Adrenal gland (tissue), 9 donors: ENCODE measurements at regions not wholly inside any gene's neighbourhood (a gene's known extent, or its start where the extent isn't known, plus 50 kb on each side); places are given as distances from the start of the nearest gene placed in this dataset.

Experiments used
- DNase-seq, 7 donors: peaks; one replicate each; pipeline ENCODE4 v3.0.0-alpha.2; 2019 to 2020
- H3K27ac ChIP-seq, 5 donors: fragments of 200-600 bp; sonication (generic) in 4 of 5; 1 replicate in 3 of 5; 2 replicates in 2 of 5; pipeline versions ENCODE4 v1.5.1 to v1.8.0; 2016 to 2020; ENCODE audit warnings: mild to moderate bottlenecking in 1 of 5
- H3K27me3 ChIP-seq: fragments of 200-600 bp; 2 replicates; pipeline ENCODE4 v1.8.0; 2021
- H3K36me3 ChIP-seq, 2 donors: fragments of 200-600 bp; replicated peaks in 1 of 2; 1 replicate in 1 of 2; 2 replicates in 1 of 2; pipeline versions ENCODE4 v1.5.1 to v1.8.0; 2018 to 2022
- H3K4me1 ChIP-seq, 2 donors: fragments of 200-600 bp; replicated peaks in 1 of 2; 1 replicate in 1 of 2; 2 replicates in 1 of 2; pipeline versions ENCODE4 v1.5.1 to v1.8.0; 2018 to 2021
- H3K4me3 ChIP-seq, 4 donors: fragments of 200-600 bp; sonication (generic) in 3 of 4; one replicate each; pipeline ENCODE4 v1.5.1; 2016 to 2018
- H3K9me3 ChIP-seq, 3 donors: fragments of 200-600 bp; sonication (generic) in 1 of 3; replicated peaks in 1 of 3; 1 replicate in 2 of 3; 2 replicates in 1 of 3; pipeline versions ENCODE4 v1.5.1 to v1.8.0; 2016 to 2021
- CTCF ChIP-seq, 6 experiments: fragments of 450-650 bp in 4 of 6; fragments of 200-600 bp in 2 of 6; sonication (generic) in 1 of 6; IDR thresholded peaks; 1 replicate in 5 of 6; 2 replicates in 1 of 6; pipeline versions ENCODE4 v1.5.1 to v1.8.0; 2016 to 2021; ENCODE audit warnings: antibody characterized with exemption in 6 of 6, mild to moderate bottlenecking in 2 of 6, moderate library complexity in 1 of 6
- POLR2A ChIP-seq, 2 donors: fragments of 450-650 bp; IDR thresholded peaks; one replicate each; pipeline ENCODE4 v1.6.1; 2017; ENCODE audit warnings: antibody characterized with exemption in 2 of 2, mild to moderate bottlenecking in 2 of 2, moderate library complexity in 1 of 2
- WGBS, 4 donors: extraction: QIAGEN DNeasy Blood & Tissue Kit in 2 of 4; methylation state at CpG; one replicate each; pipeline versions ENCODE4 v1.1.5 to v1.1.7; 2013 to 2017; 5-methylcytosine and 5-hydroxymethylcytosine counted together
- intact Hi-C, 2 donors: fragments of 100-400 bp; cut with DNase I; formaldehyde crosslinking; loops; one replicate each; pipeline versions ENCODE4 v1.14.1 to v1.15.0; 2022 to 2023
- donor health status: healthy with polysubstance abuse.
- donor health status: Bipolar disorder and iron deficiency.
- donor health status: DM: yes; HTN: yes; CAD: no.
- donor health status: DM: no; HTN: no; CAD: no.
- donor health status: DM: no; HTN: no; CAD: no.

DNA sequence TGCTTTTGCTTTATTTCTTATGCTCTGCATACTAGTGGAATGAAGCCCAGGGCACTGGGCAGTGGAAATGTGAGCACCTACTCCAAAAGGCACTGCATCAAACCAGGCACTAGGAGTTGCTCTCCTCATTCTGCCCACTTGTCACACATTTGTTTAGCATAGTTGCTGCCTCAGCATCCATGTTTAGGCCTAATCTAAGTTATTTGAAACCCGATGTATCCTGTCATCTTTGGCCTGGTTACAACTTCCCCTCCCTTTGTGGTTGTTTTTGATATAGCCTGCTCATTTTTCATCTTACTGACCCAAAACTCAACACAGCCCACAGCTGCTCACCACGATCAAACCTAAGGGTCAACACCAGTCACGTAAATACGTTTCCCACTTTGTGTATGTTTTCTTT is 82.2 kb upstream of the SELENOK start:
- 24 to 40% (median 35%) methylated on average over 4 of the region's 4 CpGs for WGBS, 4 donors
- no peak overlapping the region for H3K27ac ChIP-seq
- no peak overlapping the region for H3K4me3 ChIP-seq
- H3K27me3 ChIP-seq: peaks cover 4% of the 10 kb centered on the region
- TF ChIP-seq CTCF (IDR thresholded peaks at IDR 0.05) (no peak), POLR2A (IDR thresholded peaks at IDR 0.05) (no peak)
- DNase-seq: no peak
- H3K9me3 ChIP-seq: no peaks in the 10 kb centered on the region
- no peaks in the 10 kb centered on the region for H3K36me3 ChIP-seq
- H3K4me1 ChIP-seq: no peaks in the 10 kb centered on the region
- intact Hi-C loops: no loop called here

DNA sequence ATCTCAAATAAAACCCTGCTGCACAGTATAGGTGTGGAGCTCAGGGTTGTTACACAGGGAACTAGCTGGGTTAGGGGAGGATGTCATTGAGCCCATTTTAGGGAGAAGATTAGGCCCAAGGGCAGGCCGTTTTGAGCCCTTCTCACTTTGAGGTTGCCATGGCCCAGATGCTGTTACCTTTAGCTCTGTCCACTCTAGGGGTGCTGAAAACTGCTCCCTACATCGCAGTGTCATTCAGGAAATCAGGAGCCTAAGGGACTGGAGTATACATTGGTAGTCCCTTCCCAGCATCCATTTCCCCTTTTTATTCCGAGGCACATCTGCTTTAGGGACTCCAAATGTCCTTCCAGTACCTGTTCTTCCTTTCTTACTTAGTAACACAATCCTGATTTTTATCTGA is 79.0 kb upstream of the SELENOK start:
- TF ChIP-seq POLR2A (IDR thresholded peaks at IDR 0.05) (no peak), CTCF (IDR thresholded peaks at IDR 0.05) (no peak)
- Histone ChIP-seq H3K4me1 (no peaks in the 10 kb centered on the region), H3K4me3 (no peak overlapping the region), H3K36me3 (no peaks in the 10 kb centered on the region), H3K27ac (no peak overlapping the region), H3K27me3 (no peaks in the 10 kb centered on the region), H3K9me3 (no peaks in the 10 kb centered on the region)
- no peak for DNase-seq
- intact Hi-C loops: no loop called here
- 34 to 55% (median 43%) methylated on average over 2 to 3 of the region's 3 CpGs for WGBS, 4 donors

GRCh38 chr3:53969086-53969485 is 77.4 kb upstream of the SELENOK start:
- intact Hi-C loops: no loop called here
- 74 to 94% (median 87%) methylated on average over 7 of the region's 7 CpGs for WGBS, 4 donors

DNA sequence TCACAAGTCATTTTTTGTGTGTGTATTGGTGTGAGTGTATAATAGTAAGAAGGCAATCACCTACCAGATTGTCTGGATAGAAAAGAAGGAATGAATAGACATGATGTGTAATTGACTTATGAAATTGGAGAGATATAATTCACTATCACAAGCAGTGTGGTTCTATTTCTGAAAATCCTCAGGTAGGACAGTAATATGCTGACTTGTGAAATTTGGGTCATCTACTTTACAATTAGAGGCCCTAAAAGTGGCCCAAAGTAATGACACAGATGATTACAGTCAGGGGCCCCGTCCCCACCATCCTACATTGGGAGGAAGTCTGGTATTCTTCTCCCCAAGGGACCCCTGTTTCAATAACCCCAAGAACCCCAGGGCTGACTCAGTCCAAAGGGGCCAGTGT is 73.6 kb upstream of the SELENOK start:
- Histone ChIP-seq H3K36me3 (no peaks in the 10 kb centered on the region), H3K4me3 (no peak overlapping the region), H3K27me3 (no peaks in the 10 kb centered on the region), H3K27ac (no peak overlapping the region), H3K9me3 (no peaks in the 10 kb centered on the region), H3K4me1 (no peaks in the 10 kb centered on the region)
- intact Hi-C loops: no loop called here
- WGBS, 4 donors: 80 to 88% (median 86%) methylated on average over 1 of the region's 1 CpG; no CpG with 5 or more reads in 1 of the 4 donors
- no peak for DNase-seq
- no peak for TF ChIP-seq POLR2A (IDR thresholded peaks at IDR 0.05)
- no peak for TF ChIP-seq CTCF (IDR thresholded peaks at IDR 0.05)

More at GRCh38 chr3:53969086-53969485, 77.4 kb upstream of the SELENOK start:
- TF ChIP-seq CTCF (IDR thresholded peaks at IDR 0.05) (no peak), POLR2A (IDR thresholded peaks at IDR 0.05) (no peak)
- no peaks in the 10 kb centered on the region for H3K36me3 ChIP-seq
- H3K4me3 ChIP-seq: no peak overlapping the region
- no peak for DNase-seq
- H3K27ac ChIP-seq: no peak overlapping the region
- no peaks in the 10 kb centered on the region for H3K9me3 ChIP-seq
- no peaks in the 10 kb centered on the region for H3K4me1 ChIP-seq
- H3K27me3 ChIP-seq: no peaks in the 10 kb centered on the region
